Embryonic facial prominence (tissue), 1 donor: ENCODE measurements at regions not wholly inside any gene's neighbourhood (a gene's known extent, or its start where the extent isn't known, plus 50 kb on each side); places are given as distances from the start of the nearest gene placed in this dataset.
"Not testable (repeated sequence)": the region's sequence is repeated elsewhere in the genome, so short reads cannot be mapped to it uniquely, and the experiment has no call there.

Experiments
- DNase-seq: peaks from one replicate; pipeline ENCODE4 v3.0.0-alpha.2; 2016; ENCODE audit errors: extremely low spot score

DNA sequence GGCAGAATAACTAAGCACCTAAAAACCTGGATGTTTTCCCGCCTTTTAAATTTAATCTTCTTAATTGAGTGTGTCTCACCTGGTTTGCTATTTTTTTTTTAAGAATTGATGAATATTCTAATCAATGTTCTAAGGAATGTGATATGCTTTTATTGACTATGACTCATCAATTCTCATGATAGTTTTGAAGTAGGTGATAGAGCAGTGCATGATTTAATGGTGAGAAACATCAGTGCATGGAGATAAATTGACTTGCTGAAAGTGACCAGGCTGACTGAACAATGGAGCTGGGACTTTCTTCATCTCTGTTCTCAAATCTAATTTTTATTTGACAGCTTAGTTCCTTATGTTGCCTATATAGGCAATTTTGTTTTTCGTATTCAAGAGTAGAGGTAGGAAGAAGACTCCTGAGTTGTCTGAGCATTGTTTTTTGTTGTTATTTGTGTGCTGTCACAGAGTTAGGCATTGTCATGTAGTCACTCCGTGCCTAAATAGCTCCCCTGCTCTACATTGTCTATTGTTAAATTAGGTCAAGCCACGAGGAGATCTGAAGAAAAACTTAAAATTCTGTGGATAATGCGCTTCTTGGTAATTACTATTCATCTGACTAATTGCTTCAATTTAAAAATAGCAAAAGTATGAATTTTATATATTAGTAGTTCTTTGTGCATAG lies 59.0 kb upstream of the NUTM2F start:
- DNase-seq: not testable (repeated sequence)

DNA sequence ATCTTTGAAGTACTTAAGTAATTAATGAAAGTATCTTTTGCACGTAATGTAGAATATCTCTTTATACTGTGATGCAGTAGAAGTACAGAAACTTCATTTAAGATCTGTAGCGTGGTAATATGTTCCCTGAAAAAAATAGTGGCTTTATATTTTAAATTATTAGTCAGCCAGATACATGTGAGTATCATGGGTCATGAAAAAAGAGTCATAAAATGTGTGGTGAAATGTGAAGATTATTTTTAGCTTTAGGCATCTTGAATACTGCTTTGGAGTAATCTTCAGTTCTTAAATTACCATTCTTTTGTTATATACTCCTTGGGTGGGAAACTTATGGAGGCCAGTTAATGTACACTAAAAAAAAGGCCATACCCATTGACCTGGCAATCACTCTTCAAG lies 59.6 kb upstream of the NUTM2F start:
- DNase-seq: not testable (repeated sequence)

DNA sequence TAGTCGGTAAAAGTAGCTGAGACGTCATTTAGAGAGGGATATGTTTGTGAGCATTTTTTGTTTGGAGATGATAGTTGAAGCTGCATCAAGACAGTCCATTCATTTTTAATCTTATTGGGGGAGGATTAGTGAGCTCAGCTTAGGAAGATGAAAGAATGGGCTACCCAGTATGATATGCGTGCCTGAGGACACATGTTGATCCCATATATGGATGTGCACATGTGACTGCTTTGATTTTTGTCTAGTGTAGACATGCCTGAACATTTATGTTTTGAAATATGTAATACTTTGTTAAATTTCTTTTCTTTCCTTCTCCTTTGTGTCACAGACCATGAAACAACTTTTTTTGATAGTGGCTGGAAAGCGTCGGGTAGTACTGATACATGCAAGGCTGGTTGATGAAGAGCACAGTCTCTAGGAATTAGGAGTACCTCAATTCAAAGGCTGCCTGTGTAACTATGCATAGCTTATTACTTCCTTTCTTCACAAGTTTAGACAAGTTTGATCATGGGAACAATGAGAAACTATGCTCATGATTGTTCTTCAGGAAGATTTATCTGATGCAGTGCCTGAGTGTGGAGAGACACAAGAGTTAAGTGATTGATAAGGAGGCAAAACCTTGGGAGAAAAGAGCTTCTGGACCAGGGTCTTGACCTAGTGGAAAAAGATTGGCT lies 62.1 kb upstream of the NUTM2F start:
- not testable (repeated sequence) for DNase-seq

DNA sequence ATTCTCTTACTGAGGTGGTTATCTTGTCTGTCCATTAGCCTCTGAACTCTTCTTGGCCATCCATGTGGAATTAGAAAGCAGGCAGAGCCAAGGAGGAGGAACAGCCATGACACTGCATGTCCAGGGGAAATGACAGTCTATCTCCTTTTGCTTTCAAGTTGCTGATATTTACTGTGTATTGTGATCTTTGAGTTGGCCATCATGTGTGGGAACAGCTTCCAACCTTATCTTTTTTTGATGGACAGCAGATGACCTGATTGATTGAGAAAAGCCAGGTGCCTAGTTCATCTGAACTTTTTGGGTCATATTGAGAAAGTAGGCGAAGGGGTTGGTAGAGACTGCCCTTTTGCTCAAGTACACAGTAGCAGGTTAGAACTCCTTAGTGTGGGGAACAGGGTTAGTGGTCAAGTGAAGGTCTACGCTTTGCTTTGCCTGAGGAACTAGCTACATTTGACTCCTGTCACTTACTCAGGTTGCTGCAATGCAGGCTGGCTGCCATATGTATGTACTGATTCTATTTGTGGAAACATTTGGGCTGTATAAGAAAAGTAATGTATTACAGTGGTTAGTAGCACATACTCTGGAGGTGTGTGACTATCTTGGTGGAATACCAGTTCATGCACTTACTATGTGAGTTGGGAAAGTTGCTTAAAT lies 64.7 kb upstream of the NUTM2F start:
- not testable (repeated sequence) for DNase-seq

DNA sequence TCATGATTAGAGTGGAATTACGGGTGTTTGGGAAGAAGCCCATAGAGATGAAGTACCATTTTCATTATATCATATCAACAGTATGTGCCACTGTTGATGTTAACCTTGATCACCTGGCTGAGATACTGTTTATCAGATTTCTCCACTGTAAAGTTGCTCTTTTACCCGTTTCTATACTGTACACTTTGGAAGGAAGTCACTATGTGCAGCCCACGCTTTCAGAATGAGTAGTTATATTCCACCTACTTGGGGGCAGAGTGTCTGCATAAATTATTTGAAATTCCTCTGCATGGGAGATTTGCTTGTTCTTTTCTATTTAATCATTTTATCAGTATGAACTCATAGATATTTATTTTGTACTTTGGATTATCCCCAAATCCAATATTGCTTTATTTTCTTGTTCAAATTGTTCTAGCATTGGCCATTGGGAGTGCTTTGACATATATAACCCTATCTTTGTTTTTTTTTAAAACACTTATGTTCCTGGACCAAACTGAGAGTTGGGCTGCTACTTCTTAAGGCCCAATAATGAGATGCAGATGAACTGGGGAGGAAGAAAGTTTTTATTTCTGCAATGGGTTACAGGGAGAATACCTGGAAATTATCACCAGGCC lies 69.4 kb upstream of the NUTM2F start:
- not testable (repeated sequence) for DNase-seq

DNA sequence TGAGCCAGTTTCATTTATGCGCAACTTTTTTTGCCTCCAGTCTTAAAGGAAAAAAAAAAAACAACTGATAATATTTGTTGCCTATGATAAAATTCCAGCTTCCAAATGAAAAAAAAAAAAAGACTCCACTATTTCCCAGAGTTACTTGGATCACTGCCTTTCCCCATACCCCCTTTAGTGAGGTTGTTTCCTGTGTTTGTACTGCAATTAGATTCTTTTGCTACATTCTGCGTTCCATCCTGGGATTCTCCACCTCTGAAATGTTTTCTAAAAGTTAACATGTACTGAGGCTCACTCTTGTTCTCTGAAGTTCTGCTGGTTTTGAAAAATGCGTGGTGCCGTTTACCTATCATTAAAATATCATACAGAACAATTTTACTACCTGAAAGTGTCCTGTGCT lies 72.0 kb upstream of the NUTM2F start:
- not testable (repeated sequence) for DNase-seq

DNA sequence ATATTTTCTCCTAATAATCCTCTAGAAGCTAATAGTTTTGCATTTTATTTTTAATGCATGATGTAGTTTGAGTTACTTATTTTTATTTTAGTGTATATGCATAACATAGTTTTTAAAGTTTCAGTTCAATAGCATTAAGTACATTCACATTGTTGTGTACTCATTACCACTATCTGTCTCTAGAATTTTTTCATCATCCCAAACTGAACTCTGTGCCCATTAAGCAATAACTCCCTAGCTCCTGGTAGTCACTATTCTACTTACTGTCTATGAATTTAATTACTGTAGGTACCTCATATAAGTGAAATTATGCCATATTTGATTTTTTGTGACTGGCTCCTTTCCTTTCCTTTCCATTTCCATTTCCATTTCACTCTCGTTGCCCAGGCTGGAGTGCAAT lies 74.4 kb upstream of the NUTM2F start:
- not testable (repeated sequence) for DNase-seq

DNA sequence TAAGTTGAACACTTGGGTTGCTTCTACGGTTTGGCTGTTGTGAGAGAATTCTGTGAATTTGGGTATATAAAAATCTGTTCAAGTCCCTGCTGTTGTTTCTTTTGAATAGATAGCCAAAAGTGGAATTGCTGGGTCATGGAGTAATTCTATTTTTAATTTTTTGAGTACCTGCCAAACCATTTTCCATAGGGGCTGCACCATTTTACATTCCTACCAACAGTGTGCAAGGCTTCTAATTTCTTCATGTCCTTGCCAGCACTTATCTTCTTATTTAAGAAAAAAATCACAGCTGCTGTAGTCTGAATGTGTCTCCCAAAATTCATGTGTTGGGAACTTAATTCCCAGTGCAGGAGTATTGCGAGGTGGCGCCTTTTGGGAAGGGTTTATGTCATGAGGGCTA lies 75.1 kb upstream of the NUTM2F start:
- DNase-seq: not testable (repeated sequence)

DNA sequence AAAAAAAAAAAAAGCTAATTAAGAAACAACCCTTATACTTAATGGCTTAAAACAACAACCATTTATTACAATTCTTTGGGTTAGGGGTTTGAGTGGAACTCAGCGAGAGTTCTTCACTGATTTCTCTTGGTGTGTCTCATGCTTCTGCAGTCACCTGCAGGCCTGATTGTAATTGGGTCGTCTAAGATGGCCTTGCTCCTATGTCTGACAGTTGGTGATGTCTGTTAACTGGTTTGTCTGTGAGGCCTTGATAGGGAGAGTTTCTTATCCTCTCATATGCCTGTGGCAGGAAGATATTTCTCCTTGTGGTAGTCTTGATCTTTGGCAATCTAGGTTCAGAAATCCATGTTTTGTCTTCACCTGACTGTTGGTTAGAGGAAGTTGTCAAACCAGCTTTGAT lies 85.2 kb upstream of the NUTM2F start:
- DNase-seq: not testable (repeated sequence)

DNA sequence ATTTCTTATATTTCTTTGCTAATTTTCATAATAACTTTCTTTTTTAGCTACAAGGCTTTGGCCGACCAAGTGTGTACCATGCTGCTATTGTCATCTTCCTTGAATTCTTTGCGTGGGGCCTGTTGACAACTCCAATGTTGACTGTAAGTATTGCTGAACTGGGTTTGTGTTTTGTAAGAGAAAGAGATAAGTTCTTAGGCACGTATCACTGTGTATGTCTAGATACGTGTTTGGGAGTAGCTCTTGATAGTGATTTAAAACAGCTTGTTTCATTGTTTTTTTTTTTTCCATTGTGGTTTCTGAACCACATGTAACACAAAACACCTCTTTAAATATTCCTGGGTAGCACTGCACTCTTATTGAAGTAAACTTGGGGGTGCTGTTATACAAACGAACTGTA lies 86.7 kb upstream of the NUTM2F start:
- DNase-seq: not testable (repeated sequence)

DNA sequence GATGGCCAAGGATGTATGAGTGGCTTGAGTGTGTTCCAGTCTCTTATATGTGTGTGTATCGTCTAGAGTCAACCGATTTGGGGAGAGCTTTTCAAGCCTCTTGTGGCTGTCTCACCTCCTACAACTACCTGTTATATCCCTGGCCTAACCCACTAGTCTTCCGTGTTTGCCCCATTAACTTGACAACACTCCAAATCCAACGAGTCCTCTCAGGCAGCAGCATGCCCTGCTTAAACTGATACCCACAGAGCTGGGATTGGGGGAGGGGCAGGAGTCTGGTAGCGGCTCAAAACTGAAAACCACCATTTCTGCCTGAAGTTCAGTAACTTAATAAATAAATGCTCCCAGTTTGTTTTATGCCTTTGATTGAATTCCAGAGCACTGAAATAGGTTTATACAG lies 91.7 kb upstream of the NUTM2F start:
- not testable (repeated sequence) for DNase-seq

DNA sequence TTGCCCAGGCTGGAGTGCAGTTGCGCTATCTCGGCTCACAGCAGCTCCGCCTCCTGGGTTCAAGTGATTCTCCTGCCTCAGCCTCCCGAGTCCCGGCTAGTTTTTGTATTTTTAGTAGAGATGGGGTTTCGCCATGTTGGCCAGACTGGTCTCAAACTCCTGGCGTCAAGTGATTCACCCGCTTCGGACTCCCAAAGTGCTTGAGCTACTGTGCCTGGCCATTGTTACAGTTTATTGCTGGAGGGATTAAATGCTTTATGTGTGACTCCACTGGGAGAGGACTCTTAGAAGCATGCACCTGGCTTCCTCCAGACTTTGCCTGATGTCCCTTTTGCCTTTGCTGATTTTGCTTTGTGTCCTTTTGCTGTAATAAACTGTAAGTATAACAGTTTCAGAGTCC lies 93.5 kb upstream of the NUTM2F start:
- not testable (repeated sequence) for DNase-seq

DNA sequence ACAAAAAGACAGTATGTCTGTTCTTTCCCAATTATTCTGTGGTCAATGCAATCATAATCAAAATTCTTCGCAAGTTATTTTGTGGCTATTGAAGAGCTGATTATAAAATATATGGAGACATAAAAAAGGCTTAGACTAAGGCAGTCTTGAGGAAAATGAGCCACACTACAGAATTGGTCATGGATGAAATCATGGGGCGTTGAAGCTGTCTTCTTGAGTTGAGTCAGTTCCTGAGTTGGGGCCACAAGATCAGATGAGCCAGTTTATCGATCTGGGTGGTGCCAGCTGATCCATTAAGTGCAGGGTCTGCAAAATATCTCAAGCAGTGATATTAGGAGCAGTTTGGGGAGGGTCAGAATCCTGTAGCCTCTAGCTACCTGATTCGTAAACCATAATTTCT lies 96.9 kb upstream of the NUTM2F start:
- DNase-seq: not testable (repeated sequence)

DNA sequence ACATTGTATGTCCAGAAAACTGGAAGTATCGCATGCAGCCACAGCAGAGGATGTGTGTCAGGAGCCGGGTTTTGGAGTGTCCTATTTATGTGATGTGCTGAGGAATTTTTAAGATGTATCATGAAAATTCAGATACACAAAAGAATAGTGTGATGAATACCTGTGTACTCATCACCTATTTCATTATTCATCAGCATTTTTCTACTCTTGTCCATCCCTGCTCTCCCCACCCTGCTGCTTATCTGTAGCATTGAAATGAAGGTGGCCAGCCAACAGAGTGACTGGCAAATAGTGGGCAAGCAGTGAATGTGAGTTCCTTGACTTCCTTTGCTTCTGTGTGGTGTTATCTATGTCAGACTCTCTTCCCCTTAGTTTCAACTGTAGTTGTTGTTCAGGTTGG lies 108.7 kb upstream of the NUTM2F start:
- DNase-seq: not testable (repeated sequence)

DNA sequence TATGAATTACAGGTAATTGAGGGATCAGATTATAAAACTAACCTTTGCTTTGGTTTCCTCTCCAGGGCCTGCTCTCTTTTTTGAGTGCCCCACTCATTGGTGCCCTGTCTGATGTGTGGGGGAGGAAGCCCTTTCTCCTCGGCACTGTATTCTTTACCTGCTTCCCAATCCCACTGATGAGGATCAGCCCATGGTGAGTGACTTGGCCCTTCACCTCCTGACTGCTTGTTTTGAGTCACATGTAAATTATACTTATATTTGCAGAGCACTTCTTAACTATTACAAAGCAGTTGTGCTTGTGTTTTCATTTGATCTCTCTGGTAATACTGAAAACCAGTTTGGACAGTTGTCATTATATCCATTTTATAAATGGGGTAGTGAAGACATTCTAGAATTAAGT lies 109.9 kb upstream of the NUTM2F start:
- not testable (repeated sequence) for DNase-seq

DNA sequence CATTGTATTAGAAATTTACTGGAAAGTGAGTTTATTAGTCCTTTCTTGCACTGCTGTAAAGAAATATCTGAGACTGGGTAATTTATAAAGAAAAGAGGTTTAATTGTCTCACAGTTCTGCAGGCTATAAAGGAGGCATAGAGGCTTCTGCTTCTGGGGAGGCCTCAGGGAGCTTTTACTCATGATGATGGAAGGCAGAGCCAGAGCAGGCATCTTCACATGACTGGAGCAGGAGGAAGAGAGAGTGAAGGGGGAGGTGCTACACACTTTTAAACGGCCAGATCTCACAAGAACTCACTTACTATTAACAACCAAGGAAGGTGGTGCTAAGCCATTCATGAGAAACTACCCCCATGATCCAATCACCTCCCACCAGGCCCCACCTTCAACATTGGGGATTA lies 112.7 kb upstream of the NUTM2F start:
- not testable (repeated sequence) for DNase-seq

DNA sequence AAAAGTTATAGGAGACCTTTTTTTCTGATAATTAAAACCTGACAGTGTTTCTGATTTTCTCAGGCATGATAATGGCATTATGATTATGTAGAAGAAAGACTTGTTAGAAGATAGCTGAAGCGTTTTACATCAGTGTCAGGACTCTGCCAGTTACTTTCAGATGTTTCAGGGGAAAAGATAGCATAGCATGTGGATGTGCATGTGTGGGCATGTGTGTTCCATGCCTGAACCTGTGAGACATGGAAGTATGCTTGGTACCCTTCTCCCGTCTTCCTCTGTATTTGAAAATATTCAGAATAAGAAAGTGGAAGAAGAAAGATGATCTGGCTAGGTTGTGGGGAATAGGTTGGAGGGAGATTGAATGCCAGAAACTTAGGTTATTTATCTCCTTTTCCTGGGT lies 113.1 kb upstream of the PCAT7 start:
- no peak for DNase-seq

DNA sequence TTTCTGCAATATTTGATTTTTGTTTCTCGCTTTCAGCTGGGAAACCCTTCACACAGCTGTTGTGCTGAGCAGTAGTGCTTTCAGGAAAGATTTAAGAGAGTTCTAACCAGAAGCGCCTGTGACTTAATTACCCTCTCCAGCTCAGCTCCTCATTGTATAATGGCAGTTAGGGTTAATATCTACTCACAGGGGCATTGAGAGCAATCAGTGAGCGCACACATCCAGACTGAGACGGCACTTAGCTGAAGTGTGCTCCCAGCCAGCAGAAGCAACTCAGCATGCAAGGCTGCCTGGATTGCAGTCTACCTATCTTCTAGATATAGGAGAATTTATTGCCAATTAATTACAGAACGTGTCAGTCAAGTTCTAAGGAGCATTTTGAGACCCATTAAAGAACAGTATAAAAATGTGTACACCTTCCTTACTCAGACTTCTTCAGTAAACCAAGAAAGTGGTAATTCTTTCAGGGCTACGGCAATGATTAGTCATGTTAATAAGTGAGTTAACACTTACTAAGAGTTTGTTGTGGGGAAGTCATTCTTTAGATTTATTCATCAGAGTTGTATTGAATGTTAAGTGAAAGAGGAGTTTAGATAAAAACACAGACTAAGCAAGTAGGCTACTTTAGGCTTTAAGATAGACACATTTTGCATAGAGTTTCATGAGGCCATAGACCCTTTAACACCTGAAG lies 111.7 kb upstream of the PCAT7 start:
- no peak for DNase-seq

DNA sequence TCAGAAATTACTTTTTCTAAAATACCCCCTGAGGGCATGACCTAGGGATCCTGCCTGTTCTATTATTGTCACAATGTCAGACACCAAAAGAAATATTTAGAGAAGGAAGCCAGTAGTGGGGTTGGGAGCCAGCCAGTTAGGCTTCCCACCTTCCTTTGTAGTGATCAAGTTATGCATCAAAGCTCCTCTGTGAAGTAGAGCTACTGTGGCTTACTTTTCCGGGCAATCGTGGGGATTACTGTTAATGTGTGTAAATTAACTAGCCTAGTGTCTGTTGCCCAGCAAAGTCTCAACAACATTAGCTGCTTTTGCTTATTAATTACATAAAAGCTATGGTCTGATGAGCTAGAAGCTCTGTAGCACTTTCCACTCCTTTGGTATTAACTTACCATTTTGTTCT lies 109.0 kb upstream of the PCAT7 start:
- no peak for DNase-seq

DNA sequence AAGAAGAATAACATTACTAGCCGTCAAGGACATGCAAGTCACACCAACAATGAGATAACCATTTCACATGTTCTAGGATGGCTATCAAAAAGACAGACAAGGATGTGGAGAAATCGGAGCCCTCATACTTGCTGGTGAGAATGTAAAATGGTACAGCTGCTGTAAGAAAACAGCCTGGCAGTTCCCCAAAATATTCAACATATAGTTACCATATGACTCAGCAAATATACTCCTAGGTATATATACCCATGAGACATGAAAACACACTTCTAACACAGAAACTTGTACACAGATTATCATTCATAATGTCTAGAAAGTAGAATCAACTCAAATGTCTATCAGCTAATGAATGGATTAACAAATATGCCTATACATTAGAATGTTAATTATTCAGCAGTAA lies 105.4 kb upstream of the PCAT7 start:
- no peak for DNase-seq

DNA sequence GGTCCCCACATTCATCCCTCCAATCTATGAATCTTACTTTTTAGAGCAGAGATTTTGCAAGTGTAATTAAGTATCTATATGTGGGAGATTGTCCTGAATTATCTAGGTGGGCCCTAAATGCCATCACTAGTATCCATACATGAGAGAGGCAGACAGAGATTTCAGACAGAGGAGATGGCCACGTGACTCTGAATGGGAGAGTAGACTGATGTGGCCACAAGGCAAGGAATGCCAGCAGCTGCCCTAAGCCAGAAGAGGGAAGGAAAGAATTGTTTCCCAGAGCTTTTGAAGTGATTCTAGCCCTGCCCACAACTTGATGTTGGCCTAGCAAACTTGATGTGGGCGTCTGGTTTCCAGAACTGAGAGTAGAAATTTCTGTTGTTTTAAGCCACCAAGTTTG lies 90.1 kb upstream of the PCAT7 start:
- DNase-seq: no peak

DNA sequence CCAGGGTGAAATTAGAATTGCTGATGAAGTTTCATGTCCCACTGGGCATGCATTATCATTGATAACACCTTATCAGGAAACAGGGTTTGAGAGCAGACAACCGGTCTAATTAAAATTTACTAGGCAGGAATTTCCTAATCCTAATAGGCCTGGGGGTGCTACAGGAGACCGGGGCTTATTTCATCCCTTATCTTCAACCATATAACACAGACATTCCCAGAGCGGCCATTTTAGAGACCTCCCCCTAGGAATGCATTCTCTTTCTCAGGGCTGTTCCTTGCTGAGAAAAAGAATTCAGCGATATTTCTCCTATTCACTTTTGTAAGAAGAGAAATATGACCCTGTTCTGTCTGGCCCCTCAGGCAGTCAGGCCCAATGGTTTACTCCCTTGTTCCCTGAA lies 82.8 kb upstream of the PCAT7 start:
- DNase-seq: not testable (repeated sequence)
